HEK293 (cell line): ENCODE measurements at regions not wholly inside any gene's neighbourhood (a gene's known extent, or its start where the extent isn't known, plus 50 kb on each side); places are given as distances from the start of the nearest gene placed in this dataset.

ENCODE experiments used
- CTCF ChIA-PET: fragments of 350-600 bp; formaldehyde crosslinking; extraction: SDS; loops from one replicate; lab custom pipeline; 2021; ENCODE audit warnings: antibody characterized with exemption; lab: Yijun Ruan, JAX
- POLR2A ChIA-PET: fragments of 300-600 bp; formaldehyde crosslinking; extraction: SDS; loops from one replicate; lab custom pipeline; 2020; ENCODE audit warnings: antibody characterized with exemption, inconsistent platforms; lab: Yijun Ruan, JAX
- H3K27ac ChIP-seq: fragments of 200-500 bp; sonication (Bioruptor generic); 2 replicates; pipeline ENCODE4 v1.5.1; 2014; ENCODE audit warnings: low read depth, low read length, control low read depth, inconsistent platforms; ENCODE audit errors: extremely low read depth
- H3K36me3 ChIP-seq, 2 experiments: fragments of 200-500 bp in 1 of 2; sonication (Bioruptor generic) in 1 of 2; 1 replicate in 1 of 2; 2 replicates in 1 of 2; pipeline ENCODE4 v1.5.1; 2014 to 2017; ENCODE audit warnings: inconsistent platforms in 2 of 2, low read length in 2 of 2; ENCODE audit not compliant: control insufficient read depth in 2 of 2, insufficient read depth in 1 of 2
- H3K4me1 ChIP-seq: fragments of 200-500 bp; sonication (Bioruptor generic); 2 replicates; pipeline ENCODE4 v1.5.1; 2014; ENCODE audit warnings: mild to moderate bottlenecking, low read length, inconsistent platforms; ENCODE audit not compliant: control insufficient read depth, insufficient read depth
- H3K4me3 ChIP-seq: 2 replicates; pipeline ENCODE4 v1.5.1; 2011; ENCODE audit warnings: low read depth, mild to moderate bottlenecking, control low read depth, low read length, moderate library complexity
- H3K9me3 ChIP-seq: fragments of 200-500 bp; sonication (Bioruptor generic); 2 replicates; pipeline ENCODE4 v1.5.1; 2014; ENCODE audit warnings: low read depth, low read length, inconsistent platforms; ENCODE audit not compliant: control insufficient read depth, insufficient read depth
- CTCF ChIP-seq: fragments of 450-650 bp; formaldehyde crosslinking; IDR thresholded peaks from 2 replicates; pipeline ENCODE4 v1.5.1; 2016; ENCODE audit warnings: missing biosample characterization, missing genetic modification characterization
- ELK4 ChIP-seq: IDR thresholded peaks from 2 replicates; pipeline ENCODE4 v1.6.1; 2011; ENCODE audit warnings: mild to moderate bottlenecking, low read depth, low read length, borderline replicate concordance
- PRDM2 ChIP-seq: fragments of 450-650 bp; formaldehyde crosslinking; IDR thresholded peaks from 2 replicates; pipeline ENCODE4 v1.5.1; 2016; ENCODE audit warnings: missing biosample characterization, missing genetic modification characterization, borderline replicate concordance
- PRDM4 ChIP-seq: fragments of 450-650 bp; formaldehyde crosslinking; IDR thresholded peaks from 2 replicates; pipeline ENCODE4 v1.5.1; 2017; ENCODE audit warnings: missing biosample characterization, missing genetic modification characterization
- RBAK ChIP-seq: fragments of 450-650 bp; formaldehyde crosslinking; IDR thresholded peaks from 2 replicates; pipeline ENCODE4 v1.5.1; 2016; ENCODE audit warnings: missing biosample characterization, missing genetic modification characterization
- TSHZ1 ChIP-seq: fragments of 450-650 bp; formaldehyde crosslinking; IDR thresholded peaks from 2 replicates; pipeline ENCODE4 v1.5.1; 2016; ENCODE audit warnings: missing biosample characterization, missing genetic modification characterization, borderline replicate concordance
- YY1 ChIP-seq: fragments of 450-650 bp; formaldehyde crosslinking; IDR thresholded peaks from 2 replicates; pipeline ENCODE4 v1.5.1; 2018; ENCODE audit warnings: missing biosample characterization, missing genetic modification characterization
- ZNF2 ChIP-seq: fragments of 450-650 bp; formaldehyde crosslinking; IDR thresholded peaks from 2 replicates; pipeline ENCODE4 v1.5.1; 2016; ENCODE audit warnings: missing biosample characterization, missing genetic modification characterization
- ZNF23 ChIP-seq: fragments of 450-650 bp; formaldehyde crosslinking; IDR thresholded peaks from 2 replicates; pipeline ENCODE4 v1.5.1; 2016; ENCODE audit warnings: missing biosample characterization, missing genetic modification characterization, borderline replicate concordance
- ZNF335 ChIP-seq: fragments of 450-650 bp; formaldehyde crosslinking; conservative IDR thresholded peaks from 2 replicates; pipeline ENCODE4 v1.5.1; 2016; ENCODE audit warnings: missing biosample characterization, missing genetic modification characterization
- ZNF449 ChIP-seq: fragments of 450-650 bp; formaldehyde crosslinking; IDR thresholded peaks from 2 replicates; pipeline ENCODE4 v1.5.1; 2017; ENCODE audit warnings: missing biosample characterization, mild to moderate bottlenecking, missing genetic modification characterization, moderate library complexity
- ZNF501 ChIP-seq: fragments of 450-650 bp; formaldehyde crosslinking; IDR thresholded peaks from 2 replicates; pipeline ENCODE4 v1.5.1; 2016; ENCODE audit warnings: missing biosample characterization, missing genetic modification characterization
- ZNF510 ChIP-seq: fragments of 450-650 bp; formaldehyde crosslinking; IDR thresholded peaks from 2 replicates; pipeline ENCODE4 v1.5.1; 2018; ENCODE audit warnings: mild to moderate bottlenecking, missing genetic modification characterization, missing biosample characterization; ENCODE audit not compliant: insufficient replicate concordance
- ZNF704 ChIP-seq: fragments of 450-650 bp; formaldehyde crosslinking; IDR thresholded peaks from 2 replicates; pipeline ENCODE4 v1.5.1; 2016; ENCODE audit warnings: missing biosample characterization, missing genetic modification characterization
- ZNF768 ChIP-seq: fragments of 450-650 bp; formaldehyde crosslinking; IDR thresholded peaks from 2 replicates; pipeline ENCODE4 v1.5.1; 2018; ENCODE audit warnings: missing biosample characterization, mild to moderate bottlenecking, missing genetic modification characterization
- ZNF792 ChIP-seq: fragments of 450-650 bp; formaldehyde crosslinking; IDR thresholded peaks from 2 replicates; pipeline ENCODE4 v1.5.1; 2016; ENCODE audit warnings: missing biosample characterization, missing genetic modification characterization
- ZSCAN16 ChIP-seq: fragments of 450-650 bp; formaldehyde crosslinking; IDR thresholded peaks from 2 replicates; pipeline ENCODE4 v1.5.1; 2016; ENCODE audit warnings: missing biosample characterization, missing genetic modification characterization

GRCh38 chr7:54349229-54349628, 192.9 kb upstream of the VSTM2A start:
- POLR2A ChIA-PET, result no interaction called here
- Histone ChIP-seq H3K4me1 (no peaks in the 10 kb centered on the region), H3K9me3 (no peaks in the 10 kb centered on the region; the same call in 1 of the 2 replicates), H3K36me3 (no peaks in the 10 kb centered on the region), H3K27ac (no peak overlapping the region), H3K4me3 (no peak overlapping the region)
- CTCF ChIA-PET, result no interaction called here
- TF ChIP-seq YY1 (tag by site-specific recombination) (no peak), ZNF335 (no peak), ZSCAN16 (no peak), CTCF (no peak), ZNF501 (tag by site-specific recombination) (no peak), ELK4 (no peak), PRDM4 (tag by site-specific recombination) (no peak), RBAK (tag by site-specific recombination) (no peak), ZNF792 (no peak), ZNF23 (tag by site-specific recombination) (no peak), ZNF704 (tag by site-specific recombination) (no peak), ZNF449 (tag by site-specific recombination) (no peak), ZNF2 (tag by site-specific recombination) (no peak), ZNF510 (tag by site-specific recombination) (no peak), PRDM2 (tag by site-specific recombination) (no peak), ZNF768 (tag by site-specific recombination) (no peak), TSHZ1 (no peak)
